Stimulated activated naive CD8-positive, alpha-beta T cell treated with anti-CD3 and anti-CD28 coated beads, Interleukin-15, Interleukin-2, amounts not matched to agents 100 ng/mL and 50 ng/mL, for 24 hours (primary cell): ENCODE measurements at regions not wholly inside any gene's neighbourhood (a gene's known extent, or its start where the extent isn't known, plus 50 kb on each side); places are given as distances from the start of the nearest gene placed in this dataset.

Source experiments
- H3K27ac Mint-ChIP-seq: one replicate; pipeline ENCODE4 v1.8.0; 2021; ENCODE audit warnings: mild to moderate bottlenecking, mixed read lengths
- H3K27me3 Mint-ChIP-seq: one replicate; pipeline ENCODE4 v1.8.0; 2021; ENCODE audit warnings: mixed read lengths
- H3K36me3 Mint-ChIP-seq: one replicate; pipeline ENCODE4 v1.8.0; 2021; ENCODE audit warnings: low read depth, mixed read lengths
- H3K4me1 Mint-ChIP-seq: one replicate; pipeline ENCODE4 v1.8.0; 2021; ENCODE audit warnings: low read depth, mixed read lengths
- H3K4me3 Mint-ChIP-seq: one replicate; pipeline ENCODE4 v1.8.0; 2021; ENCODE audit warnings: mild to moderate bottlenecking, mixed read lengths
- H3K9me3 Mint-ChIP-seq: one replicate; pipeline ENCODE4 v1.8.0; 2021; ENCODE audit warnings: mixed read lengths

DNA sequence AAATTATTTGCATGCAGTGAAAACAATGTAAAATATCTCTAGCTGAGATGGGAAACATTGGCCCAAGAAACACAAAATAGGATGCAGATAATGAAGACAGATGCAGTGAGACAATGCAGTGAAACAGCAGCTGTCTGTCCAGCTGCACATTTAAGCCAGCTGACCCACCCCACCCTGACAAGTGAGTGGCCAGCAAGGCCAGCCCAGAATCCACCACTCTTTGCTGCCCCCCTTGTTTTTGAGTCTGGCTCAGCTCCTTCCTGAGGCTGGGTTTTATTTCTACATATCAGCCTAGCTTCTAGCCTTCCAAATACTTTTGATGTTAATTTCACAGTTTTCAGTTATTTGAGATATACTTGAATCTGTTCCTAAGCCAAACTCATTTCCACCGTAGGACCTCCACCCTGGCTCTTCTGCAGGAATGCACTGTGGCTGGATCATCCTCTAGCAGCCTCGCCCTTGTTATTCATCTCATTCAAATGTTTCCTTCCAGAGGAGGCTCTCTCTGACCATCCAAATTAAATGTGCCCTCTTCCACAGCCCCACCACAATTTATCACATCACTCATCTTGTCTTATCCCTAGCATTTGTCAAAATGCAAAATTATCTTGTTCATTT, 154.1 kb upstream of the POU2AF2 start:
- Mint-ChIP-seq H3K27ac (no peak overlapping the region), H3K27me3 (peaks cover 27% of the 10 kb centered on the region), H3K4me3 (no peak overlapping the region), H3K36me3 (no peaks in the 10 kb centered on the region), H3K9me3 (no peaks in the 10 kb centered on the region), H3K4me1 (no peaks in the 10 kb centered on the region)

DNA sequence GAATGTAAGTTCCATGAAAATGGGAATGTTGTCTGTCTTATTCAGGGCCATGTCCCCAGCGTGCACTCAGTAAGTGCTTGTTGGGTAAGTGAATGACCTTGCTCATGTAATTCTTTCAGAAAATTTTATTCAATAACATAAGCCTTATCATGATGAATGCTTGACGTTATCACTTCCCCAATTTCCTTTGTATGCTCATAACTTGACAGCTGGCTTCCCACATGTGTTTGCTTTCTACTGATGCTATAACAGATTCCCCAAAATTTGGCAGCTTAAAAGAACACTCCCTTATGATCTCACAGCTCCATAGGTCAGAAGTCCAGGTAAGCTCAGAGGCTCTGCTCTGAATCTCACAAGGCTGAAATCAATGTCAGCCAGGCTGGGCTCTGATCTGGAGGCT, 155.8 kb upstream of the POU2AF2 start:
- Mint-ChIP-seq H3K27me3 (peaks cover 27% of the 10 kb centered on the region), H3K4me3 (no peak overlapping the region), H3K36me3 (no peaks in the 10 kb centered on the region), H3K4me1 (no peaks in the 10 kb centered on the region), H3K27ac (no peak overlapping the region), H3K9me3 (no peaks in the 10 kb centered on the region)

DNA sequence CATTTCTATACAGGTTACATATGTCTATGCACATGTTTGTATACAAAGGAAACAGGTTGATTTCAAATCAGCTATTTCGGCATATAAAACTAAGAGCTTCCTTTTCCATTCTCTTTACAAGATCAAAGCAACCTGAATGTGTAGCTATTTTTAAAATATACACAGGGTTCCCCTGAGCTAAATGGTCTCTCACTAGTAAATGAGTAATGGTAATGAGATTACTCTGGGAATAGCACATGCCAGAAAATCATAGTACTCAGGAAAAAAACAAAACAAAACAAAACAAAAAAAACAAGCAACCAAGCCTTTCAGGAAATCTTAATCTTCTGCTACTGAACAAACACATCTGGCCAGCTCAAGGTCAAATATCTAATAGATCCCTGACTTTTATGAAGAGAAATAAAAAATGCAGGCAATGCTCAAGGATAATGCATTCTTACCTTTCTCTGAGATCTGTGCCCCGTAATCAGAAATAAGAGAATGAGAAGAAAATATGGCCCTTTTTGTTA, 156.6 kb upstream of the POU2AF2 start:
- Mint-ChIP-seq H3K9me3 (no peaks in the 10 kb centered on the region), H3K4me1 (no peaks in the 10 kb centered on the region), H3K36me3 (no peaks in the 10 kb centered on the region), H3K27me3 (peaks cover 27% of the 10 kb centered on the region), H3K4me3 (no peak overlapping the region), H3K27ac (no peak overlapping the region)

DNA sequence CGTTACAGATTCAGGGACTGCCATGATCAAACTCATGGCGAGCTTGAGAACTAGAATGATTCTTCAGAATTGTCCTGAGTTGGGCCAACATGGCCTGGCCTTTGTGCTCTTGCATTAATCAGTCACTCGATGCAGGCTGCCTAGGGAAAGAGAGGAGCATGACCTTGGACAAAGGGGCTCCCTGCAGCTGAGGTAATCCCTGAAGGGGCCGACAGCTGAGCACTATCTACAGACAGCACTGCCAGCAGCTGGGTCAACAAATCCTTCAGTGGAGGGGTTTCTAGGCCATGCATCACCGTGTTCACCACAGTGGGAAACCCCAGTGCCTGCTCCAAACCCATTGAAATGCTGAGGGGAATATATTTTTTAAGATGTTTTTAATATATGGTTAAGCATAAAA, 159.5 kb upstream of the POU2AF2 start:
- H3K4me3 Mint-ChIP-seq = no peak overlapping the region
- no peaks in the 10 kb centered on the region for H3K36me3 Mint-ChIP-seq
- no peaks in the 10 kb centered on the region for H3K9me3 Mint-ChIP-seq
- no peaks in the 10 kb centered on the region for H3K4me1 Mint-ChIP-seq
- peaks cover 21% of the 10 kb centered on the region for H3K27me3 Mint-ChIP-seq
- no peak overlapping the region for H3K27ac Mint-ChIP-seq

DNA sequence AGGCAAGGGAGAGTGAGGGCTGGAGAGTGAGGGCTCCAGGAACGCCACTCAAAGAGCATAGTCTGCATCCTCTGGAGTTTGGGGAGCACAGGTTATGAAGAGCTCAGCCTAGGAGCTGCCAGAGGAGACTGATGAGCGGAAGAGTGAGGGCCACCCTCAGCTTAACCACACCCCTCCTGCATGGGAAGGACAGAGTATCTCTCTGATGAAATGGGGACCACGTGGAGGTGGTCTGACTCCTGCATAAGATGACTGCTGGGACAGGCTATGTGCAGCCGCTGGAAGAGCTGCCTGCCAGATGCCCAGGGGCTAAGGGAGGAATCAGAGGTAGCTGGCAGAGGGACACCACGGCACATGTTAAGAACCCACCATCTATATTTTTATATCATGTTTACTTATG, 162.9 kb upstream of the POU2AF2 start:
- H3K27ac Mint-ChIP-seq = no peak overlapping the region
- no peaks in the 10 kb centered on the region for H3K9me3 Mint-ChIP-seq
- no peaks in the 10 kb centered on the region for H3K36me3 Mint-ChIP-seq
- H3K27me3 Mint-ChIP-seq = no peaks in the 10 kb centered on the region
- no peak overlapping the region for H3K4me3 Mint-ChIP-seq
- H3K4me1 Mint-ChIP-seq = no peaks in the 10 kb centered on the region

DNA sequence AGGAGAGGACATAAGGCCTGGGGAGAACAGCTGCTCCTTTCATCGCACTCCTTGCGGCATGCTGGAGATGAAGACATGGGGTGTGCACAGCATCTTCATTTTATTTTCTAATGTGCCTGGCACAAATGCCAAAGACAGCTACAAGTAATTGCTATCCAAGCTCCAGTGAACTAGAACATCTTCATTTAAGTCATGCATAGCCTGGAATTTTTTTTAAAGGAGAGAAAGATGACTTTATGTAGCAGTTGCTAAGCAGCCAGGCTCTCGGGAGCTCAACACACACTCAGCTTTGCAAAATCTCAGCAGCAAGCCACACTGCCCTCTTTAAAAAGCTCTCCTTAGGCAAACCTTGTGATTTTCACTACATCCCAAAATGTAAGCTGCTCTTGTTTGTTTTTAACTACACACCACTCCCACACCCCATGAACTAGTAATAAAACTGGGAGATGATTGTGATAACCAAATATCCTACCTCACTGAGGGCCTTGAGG, 164.5 kb upstream of the POU2AF2 start:
- Mint-ChIP-seq H3K4me3 (no peak overlapping the region), H3K27me3 (no peaks in the 10 kb centered on the region), H3K9me3 (no peaks in the 10 kb centered on the region), H3K27ac (no peak overlapping the region), H3K36me3 (no peaks in the 10 kb centered on the region), H3K4me1 (no peaks in the 10 kb centered on the region)

DNA sequence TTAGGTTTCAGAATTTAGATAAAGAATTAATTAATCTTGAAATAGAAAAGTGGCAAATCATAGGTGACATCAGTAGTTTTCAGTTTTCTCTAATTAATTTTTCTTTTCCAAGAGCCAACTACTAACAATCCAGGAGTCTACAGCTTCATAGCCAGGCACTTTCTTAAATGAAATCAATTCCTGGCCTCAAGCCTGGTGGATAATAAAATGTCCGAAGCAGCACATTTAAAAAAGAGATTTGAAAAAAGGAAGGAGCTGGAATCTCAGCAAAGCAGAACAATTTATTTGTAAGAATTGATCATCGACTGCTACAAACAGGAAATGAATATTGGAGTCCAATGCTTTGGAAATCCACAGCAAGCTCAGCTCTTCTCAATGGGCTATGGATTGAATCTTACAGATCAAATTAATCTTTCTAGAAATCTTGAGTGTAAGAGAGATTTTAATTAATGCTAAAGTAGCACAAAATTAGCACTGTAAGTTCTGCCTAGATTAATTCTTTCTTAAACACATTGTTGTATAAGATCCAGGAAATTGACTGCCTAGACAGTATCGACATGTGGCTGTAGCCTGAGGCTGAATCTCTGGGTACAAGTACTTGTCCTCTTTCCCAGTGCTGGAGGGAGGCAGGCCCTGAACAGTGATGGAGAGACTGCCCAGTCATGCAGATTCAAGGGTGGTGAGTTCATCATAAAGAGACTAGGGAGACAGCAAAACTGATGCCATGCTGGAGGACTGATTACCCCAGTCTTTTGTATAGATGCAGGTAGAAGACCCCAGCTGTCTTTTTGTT, 167.8 kb upstream of the POU2AF2 start:
- H3K4me3 Mint-ChIP-seq = no peak overlapping the region
- no peaks in the 10 kb centered on the region for H3K4me1 Mint-ChIP-seq
- no peaks in the 10 kb centered on the region for H3K9me3 Mint-ChIP-seq
- no peaks in the 10 kb centered on the region for H3K36me3 Mint-ChIP-seq
- H3K27ac Mint-ChIP-seq = no peak overlapping the region
- no peaks in the 10 kb centered on the region for H3K27me3 Mint-ChIP-seq

DNA sequence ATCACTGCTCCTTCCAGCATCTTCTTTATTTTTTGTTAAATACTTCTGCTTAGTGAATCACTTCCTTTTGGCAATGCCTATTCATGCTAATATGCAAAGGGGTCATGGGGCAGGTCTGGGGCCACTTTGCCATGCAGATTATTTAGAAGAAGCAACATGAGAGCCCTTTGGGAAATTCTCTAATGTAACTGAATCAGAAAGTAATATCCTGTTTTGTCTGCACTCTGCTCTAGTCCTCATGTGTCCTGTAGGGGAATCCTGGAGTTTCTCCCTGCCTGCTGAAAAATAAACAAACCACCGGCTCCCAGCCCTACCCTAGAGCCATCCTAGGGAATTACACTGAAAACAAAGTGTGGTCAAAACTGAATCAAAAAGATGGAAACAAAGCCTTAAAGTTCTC, 176.5 kb upstream of the POU2AF2 start:
- Mint-ChIP-seq H3K4me3 (no peak overlapping the region), H3K9me3 (peaks cover 4% of the 10 kb centered on the region), H3K27me3 (peaks cover 7% of the 10 kb centered on the region), H3K4me1 (no peaks in the 10 kb centered on the region), H3K27ac (no peak overlapping the region), H3K36me3 (no peaks in the 10 kb centered on the region)

DNA sequence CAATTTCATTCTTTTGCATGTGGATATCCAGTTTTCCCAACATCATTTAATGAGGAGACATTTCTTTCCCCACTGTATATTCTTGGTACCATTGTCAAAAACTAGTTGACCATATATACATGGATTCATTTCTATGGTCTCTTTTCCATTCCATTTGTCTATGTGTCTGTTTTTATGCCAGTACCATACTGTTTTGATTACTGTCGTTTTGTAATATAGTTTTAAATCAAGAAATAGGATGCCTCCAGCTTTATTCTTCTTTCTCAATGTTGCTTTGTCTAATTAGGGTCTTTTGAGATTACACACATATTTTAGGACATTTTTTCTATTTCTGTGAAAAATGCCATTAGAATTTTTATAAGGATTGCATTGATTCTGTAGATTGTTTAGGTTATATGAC, 177.5 kb upstream of the POU2AF2 start:
- H3K27me3 Mint-ChIP-seq = peaks cover 7% of the 10 kb centered on the region
- H3K36me3 Mint-ChIP-seq = no peaks in the 10 kb centered on the region
- peaks cover 4% of the 10 kb centered on the region for H3K9me3 Mint-ChIP-seq
- no peak overlapping the region for H3K4me3 Mint-ChIP-seq
- H3K27ac Mint-ChIP-seq = no peak overlapping the region
- H3K4me1 Mint-ChIP-seq = no peaks in the 10 kb centered on the region

DNA sequence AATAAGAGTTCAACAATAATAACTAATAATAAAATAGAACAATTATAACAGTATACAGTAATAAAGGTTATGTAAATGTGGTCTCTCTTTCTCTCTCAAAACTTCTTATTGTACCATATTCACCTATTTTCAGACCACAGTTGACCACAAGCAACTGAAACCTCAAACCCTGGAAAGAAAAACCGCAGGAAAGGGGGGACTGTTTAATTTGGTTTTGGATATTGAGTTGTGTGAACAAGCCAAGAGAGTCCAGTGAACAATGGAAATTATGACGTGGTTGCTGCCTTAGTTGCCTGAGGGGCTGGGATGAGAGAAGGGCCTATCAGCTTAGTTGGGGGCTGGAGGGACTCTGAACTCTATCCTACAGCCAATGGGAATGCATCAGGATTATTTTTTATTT, 178.7 kb upstream of the POU2AF2 start:
- peaks cover 7% of the 10 kb centered on the region for H3K27me3 Mint-ChIP-seq
- no peak overlapping the region for H3K27ac Mint-ChIP-seq
- H3K4me1 Mint-ChIP-seq = no peaks in the 10 kb centered on the region
- H3K4me3 Mint-ChIP-seq = no peak overlapping the region
- no peaks in the 10 kb centered on the region for H3K36me3 Mint-ChIP-seq
- H3K9me3 Mint-ChIP-seq = peaks cover 4% of the 10 kb centered on the region

DNA sequence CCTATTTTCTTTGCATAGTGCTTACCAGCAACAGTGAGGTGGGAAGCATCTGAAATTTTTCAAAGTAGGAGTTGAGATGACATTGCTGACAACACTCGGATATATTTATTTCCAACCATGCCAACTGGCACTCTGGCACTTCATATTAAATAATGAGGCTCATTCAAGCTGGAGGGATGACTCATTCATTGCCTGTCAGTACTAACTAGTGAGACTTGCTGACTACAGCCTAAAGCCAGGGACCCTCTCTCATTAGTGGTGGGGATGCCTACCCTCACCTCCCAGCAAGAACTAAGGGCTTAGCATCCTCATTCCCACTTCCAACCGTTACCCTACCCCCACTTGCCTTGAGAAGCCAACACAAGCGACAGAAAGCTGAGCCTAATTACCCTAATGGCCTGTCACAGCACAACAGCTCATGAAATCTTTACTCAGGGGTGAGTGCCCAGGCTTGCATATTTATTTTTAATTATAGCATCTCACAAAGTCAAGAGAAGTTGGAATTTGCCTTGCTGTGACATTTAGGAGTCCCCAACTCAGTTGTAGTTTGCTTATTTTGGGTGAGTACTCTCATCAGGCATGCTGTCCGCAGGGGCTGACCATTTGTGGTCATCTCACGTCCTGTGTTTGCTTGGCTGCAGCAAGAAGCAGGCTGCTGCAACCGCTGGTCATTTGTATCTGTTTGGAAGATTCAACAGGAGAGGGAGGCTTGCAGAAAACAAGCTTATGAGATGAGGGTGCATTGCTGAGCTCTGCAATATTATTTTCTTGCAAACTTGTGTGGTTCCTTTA, 181.6 kb upstream of the POU2AF2 start:
- no peak overlapping the region for H3K4me3 Mint-ChIP-seq
- H3K27ac Mint-ChIP-seq = no peak overlapping the region
- H3K27me3 Mint-ChIP-seq = peaks cover 7% of the 10 kb centered on the region
- H3K4me1 Mint-ChIP-seq = no peaks in the 10 kb centered on the region
- no peaks in the 10 kb centered on the region for H3K36me3 Mint-ChIP-seq
- peaks cover 4% of the 10 kb centered on the region for H3K9me3 Mint-ChIP-seq

DNA sequence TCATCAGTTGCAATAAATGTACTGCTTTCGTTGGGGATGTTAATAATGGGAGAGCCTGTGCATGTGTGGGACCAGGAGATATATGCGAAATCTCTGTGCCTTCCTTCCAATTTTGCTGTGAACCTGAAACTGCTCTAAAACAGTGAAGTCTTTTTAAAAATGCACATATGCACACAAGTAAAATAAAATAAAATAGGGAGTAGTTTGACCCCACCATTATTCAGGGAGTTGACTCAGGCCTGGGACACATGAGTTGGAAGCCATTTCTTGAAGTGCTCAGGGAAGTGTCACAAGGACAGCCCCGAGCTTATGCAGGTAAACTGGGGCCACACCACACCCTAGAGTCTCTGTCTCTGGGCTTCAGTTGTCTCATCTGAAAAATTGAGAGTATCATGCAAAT, 183.1 kb upstream of the POU2AF2 start:
- Mint-ChIP-seq H3K4me1 (no peaks in the 10 kb centered on the region), H3K27me3 (peaks cover 4% of the 10 kb centered on the region), H3K36me3 (no peaks in the 10 kb centered on the region), H3K27ac (no peak overlapping the region), H3K9me3 (no peaks in the 10 kb centered on the region), H3K4me3 (no peak overlapping the region)

DNA sequence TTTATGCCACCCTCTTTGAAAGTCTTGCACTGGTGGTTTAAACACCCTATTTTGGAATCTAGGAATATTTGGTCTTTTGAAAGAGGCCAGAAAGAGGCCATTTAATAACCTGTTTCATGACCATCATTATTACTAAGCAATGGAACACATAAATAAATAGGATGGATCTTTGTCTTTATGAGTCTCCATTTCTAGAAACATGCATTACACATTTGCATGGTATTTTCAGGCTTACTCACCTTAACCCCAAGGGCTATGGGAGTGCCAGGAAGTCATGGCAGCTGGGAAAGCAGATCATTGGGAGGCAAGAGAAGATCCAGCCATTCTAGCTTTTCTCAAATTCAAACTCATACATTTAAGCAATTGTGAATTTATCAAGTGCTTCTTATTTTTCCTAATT, 185.8 kb upstream of the POU2AF2 start:
- Mint-ChIP-seq H3K9me3 (no peaks in the 10 kb centered on the region), H3K36me3 (no peaks in the 10 kb centered on the region), H3K4me3 (no peak overlapping the region), H3K4me1 (no peaks in the 10 kb centered on the region), H3K27me3 (no peaks in the 10 kb centered on the region), H3K27ac (no peak overlapping the region)

DNA sequence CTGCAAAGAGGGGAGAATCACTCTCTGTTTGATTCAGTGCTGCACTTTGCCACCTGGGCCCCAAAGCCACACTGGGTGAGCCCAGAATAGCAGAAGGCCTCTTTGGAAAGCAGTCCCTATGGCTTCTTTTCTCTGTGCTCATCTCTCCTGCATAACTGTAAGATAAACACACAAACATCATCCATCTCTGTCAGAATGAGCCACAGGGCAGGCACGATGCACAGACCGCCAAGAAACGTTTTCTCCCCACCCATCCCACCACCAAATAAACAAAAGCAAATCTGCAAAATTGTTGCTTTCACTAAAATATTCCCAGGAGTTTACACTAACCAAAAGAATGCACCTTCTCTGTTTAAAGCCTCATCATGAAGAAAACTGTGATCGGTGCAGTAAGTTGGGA, 196.4 kb upstream of the POU2AF2 start:
- no peak overlapping the region for H3K4me3 Mint-ChIP-seq
- H3K27me3 Mint-ChIP-seq = no peaks in the 10 kb centered on the region
- no peaks in the 10 kb centered on the region for H3K9me3 Mint-ChIP-seq
- H3K4me1 Mint-ChIP-seq = no peaks in the 10 kb centered on the region
- H3K36me3 Mint-ChIP-seq = no peaks in the 10 kb centered on the region
- no peak overlapping the region for H3K27ac Mint-ChIP-seq

DNA sequence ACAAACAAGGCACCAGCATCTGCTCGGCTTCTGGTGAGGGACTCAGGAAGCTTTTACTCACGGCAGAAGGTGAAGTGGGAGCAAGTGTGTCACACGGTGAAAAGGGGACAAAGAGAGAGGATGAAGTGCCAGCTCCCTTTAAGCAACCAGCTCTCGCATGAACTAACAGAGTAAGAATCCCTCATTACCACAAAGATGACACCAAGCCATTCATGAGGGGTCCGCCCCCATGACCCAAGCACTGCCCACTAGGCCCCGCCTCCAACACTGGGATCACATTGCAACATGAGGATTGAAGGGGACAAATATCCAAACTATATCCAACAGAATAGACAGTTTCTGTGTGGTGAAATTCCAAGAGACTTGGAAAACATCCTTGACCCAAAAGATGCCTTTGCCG, 198.2 kb upstream of the POU2AF2 start:
- H3K9me3 Mint-ChIP-seq = no peaks in the 10 kb centered on the region
- no peaks in the 10 kb centered on the region for H3K36me3 Mint-ChIP-seq
- H3K27ac Mint-ChIP-seq = no peak overlapping the region
- H3K4me1 Mint-ChIP-seq = no peaks in the 10 kb centered on the region
- H3K27me3 Mint-ChIP-seq = no peaks in the 10 kb centered on the region
- no peak overlapping the region for H3K4me3 Mint-ChIP-seq
